HG02870 (cell line): ENCODE measurements at regions not wholly inside any gene's neighbourhood (a gene's known extent, or its start where the extent isn't known, plus 50 kb on each side); places are given as distances from the start of the nearest gene placed in this dataset.

Experiments used
- ATAC-seq: cut with Tn5 transposase; IDR thresholded peaks from one replicate; pipeline ENCODE4 v1.9.1; 2021; ENCODE audit warnings: mild to moderate bottlenecking, moderate library complexity; ENCODE audit not compliant: unreplicated experiment

DNA sequence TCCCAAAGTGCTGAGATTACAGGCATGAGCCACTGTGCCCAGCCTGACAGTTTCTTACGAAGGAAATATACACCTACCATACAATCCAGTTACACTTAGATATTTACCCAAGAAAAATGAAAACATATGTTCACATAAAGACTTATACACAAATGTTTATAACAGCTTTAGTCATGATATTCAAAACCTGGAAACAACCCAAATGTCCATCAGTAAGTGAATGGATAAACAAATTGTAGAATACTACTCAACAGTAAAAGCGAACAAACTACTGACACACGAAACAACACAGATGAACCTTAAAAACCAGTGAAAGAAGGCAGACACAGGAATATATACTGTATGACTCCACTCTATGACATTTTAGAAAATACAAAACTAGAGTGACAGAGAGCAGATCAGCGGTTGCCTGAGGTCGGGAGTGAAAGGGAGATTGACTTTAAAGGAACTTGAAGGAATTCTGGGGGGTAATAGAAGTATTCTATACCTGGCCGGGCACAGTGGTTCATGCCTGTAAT is 83.6 kb downstream of the SPRING1 start:
- no peak for ATAC-seq

DNA sequence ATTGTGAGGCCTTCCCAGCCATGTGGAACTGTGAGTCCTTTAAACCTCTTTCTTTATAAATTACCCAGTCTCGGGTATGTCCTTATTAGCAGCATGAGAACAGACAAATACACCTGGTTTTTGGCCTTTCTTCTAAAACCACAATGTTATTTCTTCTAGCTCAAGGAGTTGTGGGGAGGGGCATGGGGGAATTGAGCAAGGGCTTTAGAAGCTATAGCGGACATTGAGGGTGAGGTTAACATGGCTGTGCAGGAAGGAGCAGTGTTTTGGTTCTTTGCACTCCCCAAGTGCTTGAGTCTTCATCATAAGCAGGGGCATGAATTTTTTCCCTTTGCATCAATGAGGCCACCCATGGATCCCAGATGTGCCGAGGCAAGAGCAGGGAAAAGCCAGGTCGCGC is 86.8 kb downstream of the SPRING1 start:
- ATAC-seq, result no peak

DNA sequence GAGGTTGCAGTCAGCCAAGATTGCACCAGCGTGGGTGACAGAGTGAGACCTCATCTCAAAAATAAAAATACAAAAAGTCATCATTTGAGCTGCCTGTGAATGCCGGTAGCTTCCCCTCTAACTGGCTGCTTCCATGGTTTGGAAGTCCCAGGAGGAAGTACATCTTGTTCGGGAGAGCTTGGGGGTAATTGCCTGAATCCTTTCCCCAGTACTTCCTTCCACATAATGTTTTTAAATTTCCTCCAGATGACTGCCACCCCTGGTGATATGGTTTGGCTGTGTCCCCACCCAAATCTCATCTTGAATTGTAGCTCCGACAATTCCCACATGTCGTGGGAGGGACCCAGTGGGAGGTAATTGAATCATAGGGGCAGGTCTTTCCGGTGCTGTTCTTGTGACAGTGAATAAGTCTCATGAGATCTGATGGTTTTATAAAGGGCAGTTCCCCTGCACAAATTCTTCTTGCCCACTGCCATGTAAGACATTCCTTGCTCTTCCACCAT is 87.2 kb downstream of the SPRING1 start:
- no peak for ATAC-seq

DNA sequence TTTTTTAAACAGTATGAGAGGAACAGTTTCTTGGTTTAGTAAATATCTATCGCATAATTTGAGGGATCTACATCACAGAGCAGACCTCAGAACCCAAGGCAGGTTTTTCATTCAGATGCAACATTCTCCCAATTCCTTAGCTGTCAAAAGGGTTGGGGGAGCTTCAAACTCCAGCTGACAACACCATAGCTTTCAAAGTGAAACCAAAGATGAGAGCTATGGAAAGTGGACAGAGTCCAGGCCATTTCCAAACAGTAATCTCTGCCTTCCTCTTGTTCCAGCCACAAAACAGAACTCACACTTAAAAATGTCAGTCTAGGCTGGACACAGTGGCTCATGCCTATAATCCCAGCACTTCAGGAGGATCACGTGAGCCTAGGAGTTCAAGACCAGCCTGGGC is 87.8 kb downstream of the SPRING1 start:
- ATAC-seq, result no peak

DNA sequence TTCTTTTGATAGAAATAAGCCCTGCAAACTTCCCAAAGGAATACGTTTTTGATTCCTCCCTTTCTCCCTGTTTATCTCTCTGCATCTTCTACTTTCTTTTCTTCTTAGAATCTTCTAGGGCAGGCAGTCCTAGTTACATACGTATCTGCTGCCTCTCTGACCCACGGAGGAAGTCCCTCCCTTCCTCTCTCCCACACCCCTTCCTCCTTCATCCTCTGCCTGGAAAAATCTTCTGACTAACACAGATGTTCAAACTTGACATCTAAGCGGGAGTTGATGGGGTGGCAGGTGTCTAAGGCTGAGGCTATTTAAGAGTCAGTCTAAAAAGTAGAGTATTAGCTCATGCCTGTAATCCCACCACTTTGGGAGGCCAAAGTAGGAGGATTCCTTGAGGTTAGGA is 88.6 kb downstream of the MAP1LC3B2 start:
- ATAC-seq, result no peak

DNA sequence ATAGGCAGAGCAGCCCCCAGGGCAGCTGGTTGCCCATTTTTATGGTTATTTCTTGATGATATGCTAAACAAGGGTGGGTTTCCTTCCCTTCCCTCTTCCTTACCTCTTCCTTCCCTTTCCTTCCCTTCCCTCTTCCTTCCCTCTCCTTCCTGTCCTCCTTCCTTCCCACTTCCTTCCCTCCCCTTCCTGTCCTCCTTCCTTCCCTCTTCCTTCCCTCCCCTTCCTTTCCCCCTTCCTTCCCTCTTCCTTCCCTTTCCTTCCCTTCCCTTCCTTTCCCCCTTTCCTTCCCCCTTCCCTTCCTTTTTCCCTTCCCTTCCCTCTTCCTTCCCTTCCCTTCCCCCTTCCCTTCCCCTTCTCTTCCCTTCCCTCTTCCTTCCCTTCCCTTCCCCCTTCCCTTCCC is 87.7 kb downstream of the MAP1LC3B2 start:
- ATAC-seq, result no peak

DNA sequence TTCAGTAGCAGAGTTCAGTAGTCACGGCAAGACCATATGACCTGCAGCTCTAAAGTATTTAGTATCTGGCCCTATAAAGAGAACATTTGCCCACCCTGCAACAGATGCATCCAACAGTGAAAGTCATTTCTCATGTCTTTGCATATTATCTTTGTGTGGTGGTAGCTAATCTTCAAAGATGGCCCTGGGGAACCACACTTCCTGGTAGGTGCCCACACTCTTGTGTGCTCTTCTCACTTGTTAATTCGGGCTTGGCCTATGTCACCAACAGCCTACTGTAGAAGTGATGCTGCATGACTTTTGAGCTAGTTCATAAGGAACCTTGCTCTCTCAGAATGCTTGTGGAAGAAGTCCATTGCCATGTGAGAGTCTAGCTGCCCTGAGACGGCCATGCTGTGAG is 85.6 kb downstream of the MAP1LC3B2 start:
- no peak for ATAC-seq

DNA sequence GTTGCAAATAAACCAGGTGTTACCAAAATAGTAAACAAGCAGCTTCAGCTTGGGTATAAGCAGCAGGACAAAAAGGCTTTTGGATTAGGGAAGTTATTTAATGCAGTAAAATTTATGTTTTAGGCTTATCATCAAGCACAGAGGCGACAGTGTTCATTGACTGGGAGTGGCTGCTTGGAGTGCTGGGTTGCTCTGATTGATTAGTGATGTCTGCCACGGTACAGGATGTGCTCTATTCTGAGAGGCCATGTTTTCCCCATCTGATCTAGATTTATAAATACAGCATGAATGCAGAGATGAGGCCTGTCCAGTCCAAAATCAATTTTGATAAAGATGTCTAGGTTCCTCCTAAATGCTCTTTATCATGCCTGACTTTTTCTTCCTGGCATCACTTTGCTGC is 83.5 kb downstream of the MAP1LC3B2 start:
- no peak for ATAC-seq

DNA sequence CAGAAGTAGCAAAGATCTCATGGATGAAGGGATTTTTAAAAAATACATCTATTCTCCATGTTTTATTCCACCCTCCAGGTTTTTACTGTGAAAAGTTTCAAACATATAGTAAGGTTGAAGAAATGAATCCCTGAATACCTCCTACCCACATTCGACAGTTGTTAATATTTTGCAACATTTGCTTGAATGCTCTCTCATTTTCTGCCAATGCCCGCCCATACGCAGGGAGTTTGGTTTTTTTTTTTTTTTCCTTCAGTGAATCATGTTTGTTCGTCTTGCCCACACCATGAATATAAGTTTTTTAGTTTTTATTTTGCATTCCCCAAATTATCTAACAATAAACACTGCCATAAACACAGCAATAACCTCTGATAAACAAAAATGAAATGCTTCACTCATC is 82.9 kb downstream of the MAP1LC3B2 start:
- ATAC-seq, result no peak

DNA sequence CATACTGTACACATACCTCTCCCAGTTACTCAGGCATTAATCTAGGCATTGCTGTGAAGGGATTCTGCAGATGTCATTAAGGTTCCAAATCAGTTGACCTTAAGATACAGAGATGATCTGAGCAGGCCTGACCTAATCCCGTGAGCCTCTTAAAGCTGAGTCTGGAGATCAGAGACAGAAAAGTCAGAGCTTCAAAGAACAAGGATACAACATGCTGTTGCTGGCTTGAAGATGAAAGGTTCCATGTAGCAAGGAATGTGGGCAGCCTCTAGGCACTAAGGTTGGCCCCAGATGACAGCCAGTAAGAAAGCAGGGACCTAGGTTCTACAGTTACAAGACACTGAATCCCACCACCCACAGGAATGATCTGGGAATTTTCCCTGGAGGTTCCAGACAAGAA is 81.1 kb downstream of the MAP1LC3B2 start:
- no peak for ATAC-seq

DNA sequence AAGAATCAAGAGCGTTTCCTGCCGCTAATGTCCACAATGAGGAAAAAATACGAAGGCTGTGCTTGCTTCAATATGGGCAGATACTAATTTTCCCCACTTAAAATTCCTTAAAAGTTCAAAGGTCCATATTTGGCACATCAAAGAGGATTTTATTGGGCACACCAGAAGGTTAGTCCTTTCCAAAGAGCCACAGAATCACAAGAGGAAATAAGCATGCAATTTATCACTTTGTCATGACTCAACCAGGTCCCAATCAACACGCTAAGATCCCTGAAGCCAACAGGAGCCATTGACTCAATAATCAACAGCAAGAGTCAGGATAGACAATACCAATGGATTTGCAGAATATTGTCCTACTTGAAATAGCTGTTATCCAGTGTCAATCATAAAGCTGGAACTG is 80.6 kb downstream of the MAP1LC3B2 start:
- no peak for ATAC-seq

DNA sequence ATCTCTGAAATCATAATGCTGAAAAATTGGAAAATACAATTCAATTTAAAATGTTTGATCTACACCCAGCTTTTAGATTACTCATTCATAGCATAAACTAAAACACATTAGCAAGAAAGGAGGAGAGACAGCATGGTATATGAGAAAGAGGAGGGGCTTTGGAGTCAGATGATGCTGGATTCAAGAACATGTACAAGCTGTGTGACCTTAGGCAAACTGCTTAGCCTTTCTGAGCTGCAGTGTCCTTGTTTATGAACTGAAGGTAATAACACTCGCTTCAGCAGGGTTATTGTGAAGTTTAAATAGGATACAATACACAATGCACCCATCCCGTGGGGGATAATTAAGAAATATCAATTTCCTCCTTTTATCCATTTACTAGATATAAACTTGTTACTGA is 79.2 kb downstream of the MAP1LC3B2 start:
- ATAC-seq, result no peak

DNA sequence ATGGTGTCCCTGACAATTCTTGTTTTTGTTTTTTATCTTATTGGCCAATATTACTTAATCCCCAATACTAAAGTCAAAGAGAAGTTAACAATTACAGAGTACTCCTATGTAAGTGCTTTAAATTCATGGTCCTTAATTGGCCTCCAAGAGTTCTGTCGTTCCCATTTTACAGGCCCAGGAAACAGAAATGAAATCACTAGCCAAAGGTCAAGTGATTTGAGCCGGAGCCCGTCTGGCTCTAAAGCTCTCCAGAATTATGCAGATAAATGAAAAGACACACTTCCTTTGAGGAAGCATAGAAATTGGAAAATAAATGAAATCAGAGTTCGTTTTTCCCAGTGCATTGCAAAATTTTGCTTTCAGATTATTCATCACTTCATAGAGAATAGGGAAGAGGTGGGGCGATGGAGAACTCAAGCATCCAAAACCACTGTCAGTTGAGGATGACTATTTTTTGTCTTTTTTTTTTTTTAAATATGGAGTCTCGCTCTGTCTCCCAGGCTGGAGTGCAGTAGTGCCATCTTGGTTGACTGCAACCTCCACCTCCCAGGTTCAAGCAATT is 78.5 kb downstream of the MAP1LC3B2 start:
- ATAC-seq, result no peak

DNA sequence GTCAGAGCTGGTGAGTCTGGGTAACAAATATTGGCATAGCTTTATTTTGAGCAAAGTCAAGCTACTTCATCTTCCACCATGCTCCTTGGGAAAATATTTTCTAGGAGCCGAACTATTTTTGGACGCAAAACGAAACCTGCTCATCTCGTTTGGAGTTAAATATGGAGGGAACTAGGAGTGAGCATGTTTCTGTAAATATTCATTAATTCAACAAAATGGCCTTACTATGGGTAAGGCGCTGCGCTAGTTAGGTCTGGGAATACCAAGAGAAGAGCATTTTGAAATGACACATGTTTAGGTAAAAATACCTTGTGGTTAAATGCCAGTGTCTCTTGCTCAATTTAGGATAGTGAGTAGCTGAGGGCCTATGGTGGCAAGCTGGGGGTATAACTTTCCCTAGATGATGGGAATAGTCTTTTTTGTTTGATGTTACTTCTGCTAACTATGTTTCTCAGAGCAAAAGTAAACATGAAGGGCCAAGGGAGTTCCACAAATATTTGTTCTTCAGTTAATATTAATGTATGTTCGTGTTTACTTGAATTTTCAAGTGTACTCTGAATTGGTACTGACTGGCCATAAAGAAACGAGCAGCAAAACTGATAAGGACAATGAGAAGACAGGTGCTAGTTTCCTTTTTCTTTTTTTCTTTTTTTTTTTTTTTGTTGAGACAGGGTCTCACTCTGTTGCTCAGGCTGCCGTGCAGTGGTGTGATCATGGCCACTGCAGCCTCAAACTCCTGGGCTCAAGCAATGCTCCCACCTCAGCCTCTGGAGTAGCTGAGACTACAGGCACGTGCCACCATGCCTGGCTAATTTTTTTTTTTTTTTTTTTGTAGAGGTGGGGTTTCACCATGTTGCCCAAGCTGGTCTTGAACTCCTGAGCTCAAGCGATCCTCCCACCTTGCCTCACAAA is 77.7 kb downstream of the MAP1LC3B2 start:
- no peak for ATAC-seq

DNA sequence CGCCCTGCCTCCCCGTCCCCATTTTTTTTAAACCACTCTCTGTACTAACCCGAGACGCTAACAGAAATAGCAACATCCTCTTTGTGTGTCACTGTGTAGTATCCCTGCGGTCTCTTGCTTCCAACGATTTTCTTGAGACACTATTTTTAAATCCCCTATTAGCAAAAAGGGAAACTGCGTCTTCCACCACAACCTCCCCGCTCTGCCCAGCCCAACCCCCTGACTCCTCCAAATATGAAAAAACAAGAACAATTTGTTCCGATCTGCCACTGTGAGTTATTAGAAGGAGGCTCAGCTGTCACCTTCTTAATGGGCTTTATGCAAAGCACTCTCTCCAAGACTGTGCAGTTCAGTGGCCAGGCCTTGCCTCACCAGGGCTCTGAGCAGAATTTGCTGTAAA is 76.3 kb downstream of the MAP1LC3B2 start:
- no peak for ATAC-seq

DNA sequence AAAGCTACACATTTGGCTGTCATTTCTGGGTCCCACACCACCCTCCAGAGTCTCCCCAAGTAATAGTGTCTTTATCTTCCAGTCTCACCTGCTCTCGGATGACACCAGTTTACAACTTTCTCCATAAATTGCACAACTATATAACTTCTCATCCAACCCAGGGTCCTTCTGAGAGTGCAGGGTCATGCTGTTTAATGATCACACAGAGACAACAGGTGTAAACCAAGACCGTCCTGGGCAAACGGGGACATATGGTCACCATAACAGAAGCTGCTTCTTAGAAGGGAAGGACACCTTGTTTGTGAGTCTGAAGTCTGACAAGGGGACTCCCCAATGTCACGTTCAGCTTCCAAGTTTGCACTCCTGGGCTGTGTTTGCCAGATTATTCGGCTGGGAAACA is 74.3 kb downstream of the MAP1LC3B2 start:
- no peak for ATAC-seq

DNA sequence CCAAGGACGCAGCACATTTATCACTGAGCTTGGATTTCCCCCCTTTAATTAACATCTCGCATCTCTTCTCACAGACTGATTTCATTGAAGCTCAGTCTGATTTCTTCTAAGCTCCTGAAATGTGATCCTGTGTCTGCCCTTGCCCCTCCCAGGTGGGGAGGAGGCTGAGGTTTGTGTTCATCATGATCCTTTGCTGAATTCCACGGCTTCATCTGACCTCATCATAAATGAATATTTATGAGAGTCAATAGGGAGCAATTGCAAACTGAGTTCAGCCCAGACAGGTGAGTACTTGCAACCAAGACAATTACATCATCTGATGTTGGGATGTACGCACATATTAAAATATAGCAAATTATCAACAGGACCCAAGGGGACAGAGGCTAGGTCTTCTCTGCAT is 72.4 kb downstream of the MAP1LC3B2 start:
- ATAC-seq, result no peak

DNA sequence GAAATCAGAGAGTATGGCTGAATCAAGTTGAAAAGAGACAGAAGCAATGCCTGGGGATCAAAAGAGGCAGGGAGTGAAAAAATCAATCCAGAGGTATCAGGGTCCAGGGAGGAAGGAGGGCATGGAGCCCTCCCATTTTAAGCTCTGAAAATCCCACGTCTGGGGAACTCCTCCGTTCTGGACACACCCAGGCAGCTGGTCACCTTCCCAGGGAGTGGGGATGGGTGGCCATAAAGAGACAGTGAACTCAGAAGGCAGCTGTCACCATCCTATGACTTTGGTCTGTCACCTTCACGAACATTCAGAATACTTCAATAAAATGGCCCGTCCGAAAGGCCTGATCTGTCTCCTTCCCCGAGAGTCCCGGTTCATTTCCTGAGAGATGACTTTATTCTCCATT is 71.6 kb downstream of the MAP1LC3B2 start:
- ATAC-seq, result no peak

DNA sequence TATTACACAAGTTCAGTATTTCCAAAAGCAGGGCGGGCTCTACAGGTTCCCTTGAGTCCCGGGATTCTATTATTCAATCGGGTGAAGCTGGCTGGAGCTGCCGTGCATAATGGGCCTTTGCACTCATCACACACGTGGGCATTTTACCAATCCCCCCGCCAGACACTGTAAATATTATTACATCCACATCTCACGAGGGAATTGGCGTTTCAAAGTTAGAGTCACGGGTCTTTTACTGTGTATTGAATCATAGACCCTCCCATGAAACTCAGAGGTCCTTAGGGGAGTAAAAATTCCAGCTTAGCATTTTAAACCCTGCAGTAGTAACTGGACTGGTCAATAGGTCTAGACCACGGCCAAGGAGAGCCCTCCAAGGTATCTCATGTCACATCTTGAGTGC is 70.3 kb downstream of the MAP1LC3B2 start:
- ATAC-seq, result no peak

DNA sequence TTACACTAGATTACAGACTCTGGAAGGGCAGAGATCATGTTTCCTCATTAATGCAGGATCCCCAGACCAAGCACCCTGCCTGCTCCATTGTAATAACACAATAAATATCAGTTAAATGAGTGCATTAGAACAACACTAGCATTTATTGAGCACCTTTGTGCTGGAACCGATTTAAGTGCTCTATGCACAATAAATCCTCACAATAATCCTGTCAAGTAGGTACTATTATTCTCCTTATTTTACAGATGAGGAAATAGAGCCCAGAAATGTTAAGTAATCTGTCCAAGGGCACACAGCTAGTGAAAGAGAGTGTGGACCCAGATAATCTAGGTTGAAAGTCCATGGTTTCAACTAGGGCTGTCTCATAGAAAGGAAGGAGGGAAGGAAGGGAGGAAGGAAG is 69.8 kb downstream of the MAP1LC3B2 start:
- no peak for ATAC-seq

DNA sequence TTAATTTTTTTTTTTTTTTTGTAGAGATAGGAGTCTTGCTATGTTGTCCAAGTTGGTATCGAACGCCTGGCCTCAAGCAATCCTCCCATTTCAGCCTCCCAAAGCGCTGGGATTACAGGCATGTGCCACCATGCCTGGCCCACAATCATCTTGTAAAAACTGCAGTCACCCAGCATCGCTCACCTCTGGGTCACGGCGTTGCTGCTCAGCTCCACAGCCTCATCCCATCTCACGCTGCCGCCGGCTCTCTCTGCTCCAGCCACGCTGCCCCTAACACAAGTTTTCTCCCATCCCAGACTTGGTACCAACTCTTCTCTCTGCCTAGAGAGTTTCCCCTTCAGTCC is 69.2 kb downstream of the MAP1LC3B2 start:
- ATAC-seq, result no peak
